COLO668 (cell line): ENCODE measurements at regions not wholly inside any gene's neighbourhood (a gene's known extent, or its start where the extent isn't known, plus 50 kb on each side); places are given as distances from the start of the nearest gene placed in this dataset.

Experiments used
- DNase-seq: peaks from one replicate; lab custom pipeline; 2025; ENCODE audit not compliant: unreplicated experiment; lab: John Stamatoyannopoulos, UW

GRCh38 chr3:23076437-23076836 is 126.7 kb upstream of the UBE2E2 start:
- DNase-seq: no peak

- DNase-seq: no peak
Measured at GRCh38 chr3:23077126-23077525, 126.0 kb upstream of the UBE2E2 start.

- no peak for DNase-seq
Measured at GRCh38 chr3:23078735-23079134, 124.4 kb upstream of the UBE2E2 start.

GRCh38 chr3:23079976-23080375 is 123.2 kb upstream of the UBE2E2 start:
- no peak for DNase-seq

GRCh38 chr3:23083701-23084100 is 119.4 kb upstream of the UBE2E2 start:
- DNase-seq: no peak

GRCh38 chr3:23084367-23084766 is 118.8 kb upstream of the UBE2E2 start:
- no peak for DNase-seq

- DNase-seq: no peak
Measured at GRCh38 chr3:23085261-23085660, 117.9 kb upstream of the UBE2E2 start.

- DNase-seq: no peak
Measured at GRCh38 chr3:23086331-23086730, 116.8 kb upstream of the UBE2E2 start.

GRCh38 chr3:23086831-23087230 is 116.3 kb upstream of the UBE2E2 start:
- no peak for DNase-seq

GRCh38 chr3:23094412-23094811 is 108.7 kb upstream of the UBE2E2 start:
- no peak for DNase-seq

- DNase-seq: peak; percentile 41
Measured at GRCh38 chr3:23094890-23095462, 108.2 kb upstream of the UBE2E2 start.

GRCh38 chr3:23096041-23096440 is 107.1 kb upstream of the UBE2E2 start:
- no peak for DNase-seq

GRCh38 chr3:23099021-23099420 is 104.1 kb upstream of the UBE2E2 start:
- DNase-seq: no peak

- DNase-seq: no peak
Measured at GRCh38 chr3:23099677-23100076, 103.5 kb upstream of the UBE2E2 start.

GRCh38 chr3:23100106-23100505 is 103.0 kb upstream of the UBE2E2 start:
- no peak for DNase-seq

GRCh38 chr3:23103764-23104163 is 99.4 kb upstream of the UBE2E2 start:
- no peak for DNase-seq

- DNase-seq: no peak
Measured at GRCh38 chr3:23105048-23105447, 98.1 kb upstream of the UBE2E2 start.

GRCh38 chr3:23106666-23107065 is 96.5 kb upstream of the UBE2E2 start:
- no peak for DNase-seq

GRCh38 chr3:23107221-23107620 is 95.9 kb upstream of the UBE2E2 start:
- no peak for DNase-seq

GRCh38 chr3:23108451-23109057 is 94.6 kb upstream of the UBE2E2 start:
- DNase-seq: no peak

GRCh38 chr3:23111286-23111685 is 91.8 kb upstream of the UBE2E2 start:
- DNase-seq: no peak

GRCh38 chr3:23111797-23112196 is 91.3 kb upstream of the UBE2E2 start:
- no peak for DNase-seq

- DNase-seq: no peak
Measured at GRCh38 chr3:23112491-23112890, 90.6 kb upstream of the UBE2E2 start.
